PFSK-1 (cell line): ENCODE measurements at regions not wholly inside any gene's neighbourhood (a gene's known extent, or its start where the extent isn't known, plus 50 kb on each side); places are given as distances from the start of the nearest gene placed in this dataset.

Source experiments
- FOXP2 ChIP-seq: optimal IDR thresholded peaks from 2 replicates; pipeline ENCODE3; 2011; ENCODE audit warnings: borderline replicate concordance, control low read depth, inconsistent platforms; ENCODE audit not compliant: insufficient read depth; ENCODE audit errors: extremely low read length, extremely low read depth
- POLR2AphosphoS5 ChIP-seq: IDR thresholded peaks from 2 replicates; pipeline ENCODE4 v1.6.1; 2012; ENCODE audit warnings: low read depth, mild to moderate bottlenecking, control low read depth, low read length, moderate library complexity
- REST ChIP-seq, 2 experiments: IDR thresholded peaks; 2 replicates each; pipeline versions ENCODE4 v1.6.1 to v1.8.0; 2011 to 2012; ENCODE audit warnings: low read depth in 2 of 2, low read length in 2 of 2, control low read depth in 1 of 2, inconsistent platforms in 1 of 2, mild to moderate bottlenecking in 1 of 2, moderate library complexity in 1 of 2; ENCODE audit not compliant: insufficient read depth in 1 of 2
- SIN3A ChIP-seq: IDR thresholded peaks from 2 replicates; pipeline ENCODE4 v1.6.1; 2012; ENCODE audit warnings: mild to moderate bottlenecking, low read length, moderate library complexity, borderline replicate concordance; ENCODE audit not compliant: insufficient read depth
- TAF1 ChIP-seq: IDR thresholded peaks from 2 replicates; pipeline ENCODE4 v1.6.1; 2012; ENCODE audit warnings: low read length, control low read depth, borderline replicate concordance; ENCODE audit not compliant: insufficient read depth

- TF ChIP-seq TAF1 (no peak), FOXP2 (no peak), POLR2AphosphoS5 (no peak), REST (IDR thresholded peaks at IDR 0.05; ENCODE audit: insufficient read depth in 1 of 2, low read depth in 2 of 2, low read length in 2 of 2) (no peak), SIN3A (no peak)
Measured at GRCh38 chr16:88306860-88307545, 75.8 kb upstream of the ZNF469 start.

- TF ChIP-seq TAF1 (no peak), SIN3A (no peak), POLR2AphosphoS5 (no peak), FOXP2 (no peak), REST (IDR thresholded peaks at IDR 0.05; ENCODE audit: insufficient read depth in 1 of 2, low read depth in 2 of 2, low read length in 2 of 2) (no peak)
Measured at GRCh38 chr16:88308441-88309173, 74.2 kb upstream of the ZNF469 start.

- no peak for TF ChIP-seq FOXP2
- no peak for TF ChIP-seq SIN3A
- TF ChIP-seq POLR2AphosphoS5: no peak
- TF ChIP-seq REST (IDR thresholded peaks at IDR 0.05; ENCODE audit: insufficient read depth in 1 of 2, low read depth in 2 of 2, low read length in 2 of 2): no peak
- TF ChIP-seq TAF1: no peak
Measured at GRCh38 chr16:88309174-88309907, 73.4 kb upstream of the ZNF469 start.

GRCh38 chr16:88309908-88310265, 72.9 kb upstream of the ZNF469 start:
- TF ChIP-seq TAF1 (no peak), SIN3A (no peak), POLR2AphosphoS5 (no peak)

GRCh38 chr16:88310796-88311605, 71.8 kb upstream of the ZNF469 start:
- TF ChIP-seq POLR2AphosphoS5 (no peak), TAF1 (no peak), REST (IDR thresholded peaks at IDR 0.05; ENCODE audit: insufficient read depth in 1 of 2, low read depth in 2 of 2, low read length in 2 of 2) (no peak), SIN3A (no peak), FOXP2 (no peak)
